OCI-LY3 (cell line): ENCODE measurements at regions not wholly inside any gene's neighbourhood (a gene's known extent, or its start where the extent isn't known, plus 50 kb on each side); places are given as distances from the start of the nearest gene placed in this dataset.
"Not testable (repeated sequence)": the region's sequence is repeated elsewhere in the genome, so short reads cannot be mapped to it uniquely, and the experiment has no call there.

Source experiments
- H2AFZ ChIP-seq: fragments of 200-600, 300-600 bp; shearing (Covaris generic); 2 replicates; pipeline ENCODE4 v1.6.0; 2014; ENCODE audit warnings: antibody characterized with exemption, low read depth, low read length
- H3K27ac ChIP-seq: fragments of 200-600, 300-600 bp; sonication (generic); 2 replicates; pipeline ENCODE4 v1.5.1; 2014; ENCODE audit warnings: mild to moderate bottlenecking, low read length, moderate library complexity, mixed read lengths
- H3K27me3 ChIP-seq: fragments of 200-600, 300-600 bp; sonication (generic); 2 replicates; pipeline ENCODE4 v1.6.1; 2014; ENCODE audit warnings: low read depth, low read length, mixed read lengths
- H3K36me3 ChIP-seq: fragments of 200-600, 300-600 bp; sonication (generic); replicated peaks from 2 replicates; pipeline ENCODE3; 2014; ENCODE audit warnings: low read depth, low read length, mixed read lengths
- H3K4me1 ChIP-seq: fragments of 300-600, 200-600 bp; sonication (generic); 2 replicates; pipeline ENCODE4 v1.6.1; 2014; ENCODE audit warnings: low read length, mixed read lengths
- H3K4me2 ChIP-seq: fragments of 200-600, 300-600 bp; sonication (generic); 2 replicates; pipeline ENCODE4 v1.6.1; 2014; ENCODE audit warnings: low read length, mixed read lengths
- H3K4me3 ChIP-seq: fragments of 300-600, 200-600 bp; sonication (generic); 2 replicates; pipeline ENCODE4 v1.5.1; 2014; ENCODE audit warnings: antibody characterized with exemption, mild to moderate bottlenecking, low read length, moderate library complexity
- H3K79me2 ChIP-seq: fragments of 300-600, 200-600 bp; shearing (Covaris generic); 2 replicates; pipeline ENCODE4 v1.6.1; 2014; ENCODE audit warnings: mild to moderate bottlenecking, low read length, mixed read lengths
- H3K9ac ChIP-seq: fragments of 300-600, 200-600 bp; shearing (Covaris generic); 2 replicates; pipeline ENCODE4 v1.6.0; 2014; ENCODE audit warnings: mild to moderate bottlenecking, low read length, moderate library complexity
- H3K9me3 ChIP-seq: fragments of 200-600, 300-600 bp; shearing (Covaris generic); 2 replicates; pipeline ENCODE4 v1.6.1; 2014; ENCODE audit warnings: low read length, mixed read lengths; ENCODE audit not compliant: insufficient read depth
- H4K20me1 ChIP-seq: fragments of 200-600, 300-600 bp; sonication (generic); 2 replicates; pipeline ENCODE4 v1.6.1; 2016; ENCODE audit warnings: low read length, mixed read lengths; ENCODE audit not compliant: insufficient read depth

DNA sequence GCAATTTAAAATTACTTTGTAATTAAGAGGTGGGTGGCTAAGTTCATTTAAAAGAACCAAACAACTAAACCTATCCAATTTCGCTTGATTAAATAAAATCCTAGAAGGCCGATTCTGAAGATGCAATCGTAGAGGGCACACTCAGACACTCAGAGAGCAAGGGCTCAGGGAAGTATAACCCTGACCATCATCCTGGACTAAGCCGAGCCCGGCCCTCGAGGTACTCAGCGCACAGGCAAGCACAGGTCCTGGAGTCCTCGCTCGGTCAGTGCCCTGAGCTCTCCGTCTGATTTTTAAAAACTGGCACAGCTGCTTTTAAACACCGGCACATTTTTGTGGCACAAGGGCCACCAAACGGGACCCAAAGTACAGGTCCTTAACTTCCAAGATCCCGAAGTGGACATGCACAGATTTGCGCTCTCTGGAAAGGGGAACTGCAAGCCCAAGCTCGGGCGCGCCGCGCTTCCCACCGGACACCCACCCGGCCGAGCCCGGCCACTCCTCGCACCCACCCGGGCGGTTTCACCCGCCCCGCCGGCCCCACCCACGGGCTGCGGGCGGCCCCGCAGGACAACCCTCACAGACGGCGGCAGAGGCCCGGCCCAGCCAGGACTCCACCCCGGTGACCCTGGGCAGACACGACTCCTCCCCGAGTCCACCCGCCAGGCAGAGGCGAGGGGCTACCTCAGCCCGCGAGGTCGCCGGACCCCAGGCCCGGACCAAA, 81.0 kb upstream of the TNK2 start:
- H3K4me1 ChIP-seq, H3K36me3 ChIP-seq, H3K79me2 ChIP-seq, H4K20me1 ChIP-seq, H2AFZ ChIP-seq, H3K9me3 ChIP-seq, H3K27ac ChIP-seq, H3K27me3 ChIP-seq: not testable (repeated sequence)
- Histone ChIP-seq H3K4me3 (peak overlapping the region; percentile 78), H3K4me2 (peak overlapping the region; percentile 47; the same call in 1 of the 2 replicates), H3K9ac (peak overlapping the region; percentile 67)

DNA sequence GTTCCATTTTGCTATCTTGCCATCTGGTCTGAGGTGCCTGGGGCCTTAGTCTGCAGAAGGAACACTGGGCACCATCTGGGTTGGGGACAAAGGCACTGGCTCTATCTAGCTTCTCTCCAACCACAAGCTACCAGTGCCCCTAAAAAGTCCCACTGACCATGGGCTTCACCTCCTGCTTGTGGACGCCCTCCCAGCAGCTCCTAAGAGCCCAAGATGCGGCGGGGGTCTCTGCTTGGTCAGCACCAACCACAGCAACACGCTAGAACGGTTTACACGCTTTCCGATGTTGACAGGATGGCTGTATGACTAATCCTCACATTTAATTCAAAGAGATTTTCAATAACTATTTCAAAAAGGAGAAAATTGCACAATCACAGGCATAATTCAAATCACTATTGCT, 80.4 kb upstream of the TNK2 start:
- H3K9ac ChIP-seq, H3K36me3 ChIP-seq, H3K9me3 ChIP-seq, H3K79me2 ChIP-seq, H4K20me1 ChIP-seq, H3K27me3 ChIP-seq, H3K27ac ChIP-seq, H2AFZ ChIP-seq, H3K4me1 ChIP-seq: not testable (repeated sequence)
- Histone ChIP-seq H3K4me3 (peak overlapping the region; percentile 33; the same call in 1 of the 2 replicates), H3K4me2 (peak overlapping the region; percentile 44; the same call in 1 of the 2 replicates)

DNA sequence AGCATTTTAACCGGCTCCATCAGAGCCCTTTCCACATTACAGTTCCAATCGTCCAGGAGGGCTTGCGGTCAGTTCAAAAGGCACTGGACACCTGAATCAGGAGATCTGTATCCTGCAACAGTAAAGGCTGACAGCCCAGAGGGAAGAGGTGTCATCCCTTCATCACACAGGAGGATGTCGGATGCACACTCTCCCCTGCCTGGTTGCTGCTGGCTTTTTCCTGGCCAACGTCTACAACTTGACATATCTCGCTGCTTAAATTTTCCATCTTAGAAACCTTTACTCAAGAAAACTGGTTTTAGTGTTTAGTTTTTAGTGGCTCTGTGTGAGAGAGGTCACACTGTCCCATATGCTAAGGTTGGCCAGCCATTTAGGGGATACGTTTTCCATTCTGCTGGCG, 78.7 kb upstream of the TNK2 start:
- H3K79me2 ChIP-seq, H3K9ac ChIP-seq, H3K4me2 ChIP-seq, H2AFZ ChIP-seq, H3K4me3 ChIP-seq, H3K27ac ChIP-seq, H4K20me1 ChIP-seq, H3K36me3 ChIP-seq, H3K4me1 ChIP-seq, H3K9me3 ChIP-seq, H3K27me3 ChIP-seq: not testable (repeated sequence)

DNA sequence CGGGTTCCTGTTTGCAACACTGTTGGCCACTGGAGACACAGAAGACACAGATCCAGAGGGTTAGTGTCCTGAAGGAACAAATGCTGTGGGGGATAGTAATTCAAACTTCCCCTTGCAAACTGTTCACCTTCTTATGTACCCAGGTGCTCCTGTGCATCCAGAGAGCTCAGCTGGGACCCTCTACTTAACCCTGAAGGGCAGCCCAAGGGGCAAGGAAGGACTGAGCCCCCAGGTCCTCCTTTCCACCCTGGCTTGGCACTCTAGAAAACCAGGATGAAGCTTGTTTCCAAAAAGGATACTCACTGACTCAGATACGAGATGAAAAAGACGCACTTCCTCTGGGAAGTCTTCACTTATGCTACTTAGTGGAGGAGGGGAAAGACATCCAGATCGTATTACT, 78.2 kb upstream of the TNK2 start:
- H3K9ac ChIP-seq, H3K4me2 ChIP-seq, H4K20me1 ChIP-seq, H3K4me3 ChIP-seq, H3K79me2 ChIP-seq, H3K4me1 ChIP-seq, H3K27me3 ChIP-seq, H3K27ac ChIP-seq, H3K36me3 ChIP-seq, H2AFZ ChIP-seq, H3K9me3 ChIP-seq: not testable (repeated sequence)

DNA sequence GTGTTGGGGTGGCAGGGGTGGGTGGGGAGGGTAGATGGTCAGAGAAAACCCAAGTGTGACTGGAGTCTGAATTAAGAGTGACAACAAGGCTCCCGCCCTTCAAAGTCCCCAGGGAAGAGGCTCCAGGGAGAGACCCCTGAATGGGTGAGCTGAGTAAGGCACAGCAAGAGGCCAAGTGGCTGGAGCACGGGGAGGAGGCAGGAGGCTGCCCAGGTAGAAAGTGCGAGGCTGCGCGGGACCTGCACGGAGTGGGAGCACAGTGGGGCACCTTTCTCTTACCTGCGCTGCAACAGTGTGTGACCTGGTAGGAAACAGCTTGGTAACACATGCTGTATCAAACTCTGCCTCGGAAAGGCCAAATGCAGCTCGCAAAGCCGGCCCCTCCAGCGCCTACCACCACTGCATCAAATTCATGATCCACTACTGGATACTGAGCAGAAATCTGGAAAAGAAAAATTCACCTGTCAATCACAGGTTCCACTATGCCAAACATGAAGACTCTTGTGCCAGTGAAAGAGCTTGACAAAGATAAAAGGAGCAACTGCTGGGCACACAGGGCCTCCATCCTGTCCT, 77.1 kb upstream of the TNK2 start:
- H3K4me3 ChIP-seq, H3K9me3 ChIP-seq: not testable (repeated sequence)

DNA sequence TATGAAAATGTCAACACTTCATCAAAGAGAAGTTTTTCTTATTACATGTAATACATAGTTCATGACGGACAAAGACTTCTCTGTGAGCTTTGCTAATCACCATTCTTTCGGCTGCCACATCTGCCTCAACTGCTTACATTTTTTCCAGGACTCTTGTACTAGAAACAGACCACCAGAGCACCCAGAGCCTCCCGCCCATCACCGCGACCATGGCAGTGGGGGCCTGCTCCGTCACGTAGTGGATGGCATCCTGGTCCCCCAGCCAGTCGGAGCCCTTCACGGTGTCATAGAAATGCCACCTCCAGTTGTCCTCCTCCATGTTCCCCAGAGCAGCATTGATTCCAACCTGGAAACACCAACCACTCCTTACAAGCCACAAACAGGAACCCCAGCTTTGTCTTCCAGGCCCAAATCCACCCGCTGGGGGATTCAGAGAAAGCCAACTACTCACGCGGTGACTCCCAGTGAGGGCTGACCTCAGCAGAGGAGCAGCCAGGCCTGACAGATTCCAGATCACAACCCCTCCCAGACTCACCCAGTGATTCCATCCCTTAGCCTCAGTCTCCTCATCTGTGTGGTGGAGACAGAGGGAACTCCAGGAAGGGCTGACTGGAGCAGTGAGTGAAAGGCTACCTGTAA, 76.2 kb upstream of the TNK2 start:
- H3K9me3 ChIP-seq, H3K79me2 ChIP-seq, H3K4me2 ChIP-seq, H2AFZ ChIP-seq, H3K4me1 ChIP-seq, H3K9ac ChIP-seq, H3K4me3 ChIP-seq, H3K27ac ChIP-seq, H3K36me3 ChIP-seq, H3K27me3 ChIP-seq, H4K20me1 ChIP-seq: not testable (repeated sequence)

More for the DNA sequence above, 77.1 kb upstream of the TNK2 start:
- not testable (repeated sequence) for H3K79me2 ChIP-seq, H4K20me1 ChIP-seq, H3K27ac ChIP-seq, H3K36me3 ChIP-seq, H3K4me2 ChIP-seq, H3K9ac ChIP-seq, H3K4me1 ChIP-seq, H3K27me3 ChIP-seq, H2AFZ ChIP-seq

DNA sequence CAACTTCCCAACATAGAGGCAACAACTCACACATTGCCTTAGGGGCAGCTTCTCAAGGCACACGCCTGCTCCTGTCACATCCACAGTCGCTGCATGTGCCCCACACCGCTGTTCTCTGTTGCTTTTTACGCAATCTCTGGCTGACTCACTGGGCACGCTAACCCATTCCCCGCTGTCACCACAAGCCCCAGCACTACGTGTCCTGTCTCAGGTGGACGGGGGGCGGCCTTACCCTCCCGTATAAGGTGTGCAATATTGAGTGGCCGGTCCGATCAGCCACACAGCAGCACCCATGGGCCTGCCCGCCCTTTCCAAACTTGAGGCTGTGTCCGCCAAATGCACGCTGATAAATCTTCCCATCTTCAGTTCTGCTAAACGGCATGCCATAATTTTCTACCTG, 75.5 kb upstream of the TNK2 start:
- not testable (repeated sequence) for H3K9me3 ChIP-seq, H3K36me3 ChIP-seq, H2AFZ ChIP-seq, H3K4me2 ChIP-seq, H3K27me3 ChIP-seq, H3K4me1 ChIP-seq, H3K9ac ChIP-seq, H3K79me2 ChIP-seq, H3K4me3 ChIP-seq, H4K20me1 ChIP-seq, H3K27ac ChIP-seq

DNA sequence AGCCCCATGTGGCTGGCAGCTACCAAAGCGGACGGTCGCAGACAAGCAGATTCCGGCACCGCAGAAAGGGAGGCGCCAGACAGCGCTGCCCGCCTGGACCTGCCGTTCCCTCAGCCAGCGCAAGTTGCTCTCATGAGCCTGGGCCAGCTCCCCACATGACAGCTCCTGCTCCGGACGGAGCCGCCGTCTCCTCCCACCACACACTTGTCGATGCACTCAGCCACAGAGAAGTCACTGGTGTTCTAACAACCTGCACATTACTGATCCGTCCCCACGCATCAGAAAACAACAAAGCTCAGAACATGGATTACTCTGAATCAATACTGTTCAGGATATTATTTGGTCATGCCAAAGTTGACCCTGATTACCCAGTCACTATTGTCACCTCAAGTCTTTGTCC, 74.4 kb upstream of the TNK2 start:
- H3K9ac ChIP-seq, H3K4me1 ChIP-seq, H3K36me3 ChIP-seq, H3K4me3 ChIP-seq, H3K9me3 ChIP-seq, H4K20me1 ChIP-seq, H3K27ac ChIP-seq, H3K79me2 ChIP-seq, H3K27me3 ChIP-seq, H3K4me2 ChIP-seq, H2AFZ ChIP-seq: not testable (repeated sequence)

DNA sequence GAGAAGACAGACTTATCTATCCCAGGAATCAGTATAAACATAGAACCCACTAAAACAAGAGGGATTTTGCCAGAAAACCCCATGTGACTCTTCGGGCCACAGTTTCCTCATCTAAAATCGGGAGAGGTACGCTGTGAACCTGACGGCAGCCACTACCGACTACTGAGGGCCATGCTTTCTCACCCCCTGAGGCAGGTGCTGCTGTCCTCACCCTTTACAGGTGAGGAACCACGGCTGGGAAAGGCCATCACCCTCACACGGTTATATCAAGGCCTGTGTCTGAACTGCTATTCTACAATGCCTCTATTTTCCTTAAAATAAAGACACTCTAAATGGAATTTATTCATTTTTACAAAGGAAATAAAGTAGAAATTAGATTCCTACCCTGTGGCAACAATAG, 73.4 kb upstream of the TNK2 start:
- H3K4me1 ChIP-seq, H3K9ac ChIP-seq, H3K79me2 ChIP-seq, H3K4me2 ChIP-seq, H3K4me3 ChIP-seq, H2AFZ ChIP-seq, H3K27ac ChIP-seq, H4K20me1 ChIP-seq, H3K9me3 ChIP-seq, H3K36me3 ChIP-seq, H3K27me3 ChIP-seq: not testable (repeated sequence)
